GM13976 (cell line): ENCODE measurements at regions not wholly inside any gene's neighbourhood (a gene's known extent, or its start where the extent isn't known, plus 50 kb on each side); places are given as distances from the start of the nearest gene placed in this dataset.

Experiments
- DNase-seq: peaks from one replicate; pipeline ENCODE4 v3.0.0; 2012; ENCODE audit warnings: low spot score
- CTCF ChIP-seq: IDR thresholded peaks from 2 replicates; pipeline ENCODE4 v1.5.1; 2012; ENCODE audit warnings: borderline replicate concordance, mild to moderate bottlenecking; ENCODE audit not compliant: insufficient read depth; ENCODE audit errors: extremely low read depth, missing control alignments, control extremely low read depth
- in situ Hi-C: fragments of 300-500 bp; cut with MboI; formaldehyde crosslinking; loops from one replicate; pipeline ENCODE4 v1.12.0; 2022; ENCODE audit warnings: low sequenced_read_pairs, mixed read lengths, inconsistent platforms; ENCODE audit not compliant: unreplicated experiment

GRCh38 chr7:66413379-66414114, 208.4 kb downstream of the TPST1 start:
- in situ Hi-C loops, result no loop called here
- peak; percentile 52 for TF ChIP-seq CTCF
- peak; percentile 93 for DNase-seq

DNA sequence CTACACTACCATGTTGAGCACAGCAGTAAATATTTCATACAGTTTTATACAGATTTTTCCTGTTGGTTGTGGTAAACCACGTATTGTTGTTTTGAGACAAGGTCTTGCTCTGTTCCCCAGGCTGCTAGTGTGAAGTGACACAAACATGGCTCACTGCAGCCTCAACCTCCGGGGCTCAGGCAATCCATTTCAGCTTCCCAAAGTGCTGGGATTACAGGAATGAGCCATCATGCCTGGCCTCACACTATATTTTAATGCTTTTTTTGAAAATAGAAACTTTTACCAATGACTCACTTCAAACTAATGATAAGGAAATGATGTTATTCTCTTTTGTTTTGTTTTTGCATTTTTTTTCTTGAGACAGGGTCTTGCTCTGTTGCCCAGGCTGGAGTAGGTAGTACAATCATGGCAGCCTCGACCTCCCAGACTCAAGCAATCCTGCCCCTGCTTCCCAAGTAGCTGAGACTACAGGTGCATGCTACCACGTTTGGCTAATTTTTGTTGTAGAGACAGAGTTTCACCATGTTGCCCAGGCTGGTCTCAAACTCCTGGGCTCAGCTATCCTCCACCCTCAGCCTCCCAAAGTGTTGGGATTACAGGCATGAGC, 210.6 kb downstream of the TPST1 start:
- in situ Hi-C loops, result no loop called here
- DNase-seq, result no peak
- TF ChIP-seq CTCF, result no peak

DNA sequence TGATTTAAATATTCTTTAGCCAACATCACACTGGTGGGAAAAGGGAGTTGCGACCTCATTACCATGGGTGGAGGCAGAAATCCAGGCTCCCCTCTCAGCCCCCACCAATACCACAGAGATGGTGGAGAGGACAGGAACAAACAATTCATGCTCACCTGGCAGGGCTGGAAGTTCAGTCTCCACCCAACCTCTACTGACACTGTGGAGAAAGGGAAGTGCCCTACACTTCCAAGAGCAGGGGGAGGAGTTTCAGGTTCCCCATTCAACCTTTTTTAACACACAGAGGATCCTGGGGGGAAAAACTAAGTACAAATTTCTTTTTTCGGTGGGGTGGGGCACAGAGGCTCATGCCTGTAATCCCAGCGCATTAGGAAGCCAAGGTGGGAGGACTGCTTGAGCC, 210.1 kb upstream of the KCTD7 start:
- in situ Hi-C loops, result no loop called here
- DNase-seq, result no peak
- no peak for TF ChIP-seq CTCF

GRCh38 chr7:66419210-66419609, 209.5 kb upstream of the KCTD7 start:
- DNase-seq, result no peak
- in situ Hi-C loops, result no loop called here
- TF ChIP-seq CTCF, result no peak

DNA sequence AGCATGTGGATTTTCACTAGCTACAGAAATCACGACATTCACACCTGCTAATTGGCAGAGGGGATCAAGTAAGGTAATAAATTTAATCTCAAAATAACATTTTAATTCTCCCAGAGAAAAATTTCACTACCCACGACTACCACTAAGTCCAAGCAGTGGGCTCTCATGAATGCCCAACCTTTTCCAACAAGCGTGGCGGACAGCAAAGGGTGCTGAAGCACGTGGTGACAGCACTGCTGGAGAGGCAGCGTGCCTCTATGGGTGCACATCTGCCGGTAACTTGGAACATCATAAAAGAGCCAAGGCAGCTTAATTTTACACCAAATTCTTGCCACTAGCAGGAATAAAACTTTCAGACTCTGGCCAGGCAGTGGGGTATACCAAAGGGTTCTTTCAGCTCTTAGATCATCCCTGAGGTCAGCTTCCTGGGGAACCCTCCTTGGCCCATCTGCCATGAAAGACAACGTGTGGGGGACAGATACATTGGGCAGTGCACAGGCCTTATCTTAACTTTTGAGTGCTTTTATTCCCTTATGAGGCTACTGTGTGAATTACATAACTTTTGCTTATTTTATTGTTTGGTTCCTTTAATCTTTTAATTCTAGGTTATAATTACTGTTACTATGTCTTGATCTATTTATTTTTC, 206.7 kb upstream of the KCTD7 start:
- in situ Hi-C loops, result no loop called here
- no peak for TF ChIP-seq CTCF
- no peak for DNase-seq

DNA sequence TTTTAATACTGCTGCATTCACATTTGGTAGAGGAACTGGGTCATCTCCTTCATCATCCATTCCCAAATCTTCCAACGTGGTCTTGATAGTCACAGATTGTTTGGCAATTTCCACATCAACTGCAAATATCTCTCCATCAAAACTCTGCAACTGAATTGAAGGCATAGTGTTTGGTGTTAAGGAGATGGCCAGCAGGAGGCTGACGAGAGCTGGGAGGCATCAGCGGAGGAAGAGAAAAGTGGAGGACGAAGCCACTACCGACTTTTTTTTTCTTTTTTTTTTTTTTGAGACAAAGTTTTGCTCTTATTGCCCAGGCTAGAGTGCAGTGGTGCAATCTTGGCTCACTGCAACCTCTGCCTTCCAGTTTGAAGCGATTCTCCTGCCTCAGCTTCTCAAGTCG, 205.0 kb upstream of the KCTD7 start:
- DNase-seq, result no peak
- TF ChIP-seq CTCF, result peak; percentile 8
- in situ Hi-C loops, result no loop called here
